ENCODE measurements at regions not wholly inside any gene's neighbourhood (a gene's known extent, or its start where the extent isn't known, plus 50 kb on each side); places are given as distances from the start of the nearest gene placed in this dataset.
"Not testable (repeated sequence)": the region's sequence is repeated elsewhere in the genome, so short reads cannot be mapped to it uniquely, and the experiment has no call there.

DNA sequence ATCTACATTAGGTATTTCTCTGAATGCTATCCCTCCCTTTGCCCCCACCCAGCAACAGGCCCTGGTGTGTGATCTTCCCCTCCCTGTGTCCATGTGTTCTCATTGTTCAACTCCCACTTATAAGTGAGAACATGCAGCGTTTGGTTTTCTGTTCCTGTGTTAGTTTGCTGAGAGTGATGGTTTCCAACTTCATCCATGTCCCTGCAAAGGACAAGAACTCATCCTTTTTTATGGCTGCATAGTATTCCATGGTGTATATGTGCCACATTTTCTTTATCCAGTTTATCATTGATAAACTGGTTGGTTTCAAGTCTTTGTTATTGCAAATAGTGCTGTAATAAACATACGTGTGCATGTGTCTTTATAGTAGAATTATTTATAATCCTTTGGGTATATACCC lies 55.5 kb upstream of the RASA1 start:
- not testable (repeated sequence) for DNase-seq

DNA sequence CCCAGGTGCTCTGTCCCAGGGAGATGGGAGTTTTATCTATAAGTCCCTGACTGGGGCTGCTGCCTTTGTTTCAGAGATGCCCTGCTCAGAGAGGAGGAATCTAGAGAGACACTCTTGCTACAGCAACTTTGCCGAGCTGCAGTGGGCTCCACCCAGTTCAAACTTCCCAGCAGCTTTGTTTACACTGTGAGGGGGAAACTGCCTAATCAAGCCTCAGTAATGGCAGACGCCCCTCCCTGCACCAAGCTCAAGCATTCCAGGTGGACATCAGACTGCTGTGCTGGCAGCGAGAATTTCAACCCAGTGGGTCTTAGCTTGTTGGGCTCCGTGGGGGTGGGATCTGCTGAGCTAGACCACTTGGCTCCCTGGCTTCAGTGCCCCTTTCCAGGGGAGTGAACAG lies 50.2 kb upstream of the RASA1 start:
- not testable (repeated sequence) for DNase-seq

Measured in CD4-positive, alpha-beta T cell treated with Interleukin-4 for 4 hours (primary cell).